ENCODE measurements at regions not wholly inside any gene's neighbourhood (a gene's known extent, or its start where the extent isn't known, plus 50 kb on each side); places are given as distances from the start of the nearest gene placed in this dataset.

GRCh38 chr16:79768276-79768970 is 167.9 kb upstream of the MAF start:
- DNase-seq (ENCODE audit: low read depth in 1 of 2, low spot score in 1 of 2), result no peak

GRCh38 chr16:79767421-79768275 is 167.1 kb upstream of the MAF start:
- no peak for DNase-seq (ENCODE audit: low read depth in 1 of 2, low spot score in 1 of 2)

- DNase-seq (ENCODE audit: low read depth in 1 of 2, low spot score in 1 of 2), result no peak
These were observed 165.4 kb upstream of the MAF start for GRCh38 chr16:79765901-79766394.

GRCh38 chr16:79765431-79765830 is 164.9 kb upstream of the MAF start:
- DNase-seq (ENCODE audit: low read depth in 1 of 2, low spot score in 1 of 2), result no peak

- no peak for DNase-seq (ENCODE audit: low read depth in 1 of 2, low spot score in 1 of 2)
These were observed 164.0 kb upstream of the MAF start for GRCh38 chr16:79764415-79765110.

DNA sequence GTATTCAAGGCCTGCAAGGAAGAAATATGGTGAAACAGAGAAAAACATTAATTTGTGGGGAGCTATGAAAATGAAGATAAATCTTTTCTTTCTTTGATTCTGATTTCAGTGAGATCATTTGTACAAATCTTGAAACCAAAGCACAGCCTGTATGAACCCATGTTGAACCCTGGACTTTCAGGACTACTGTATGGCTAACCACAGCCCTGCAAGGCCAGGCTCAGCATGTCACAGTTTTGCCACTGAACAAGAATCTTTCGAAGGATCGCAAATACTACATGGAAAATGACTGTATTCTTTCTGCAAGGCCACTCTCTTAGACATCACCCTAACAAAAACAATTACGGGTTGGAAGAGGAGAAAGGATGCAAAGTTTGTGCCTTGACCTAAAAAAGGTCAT is 161.7 kb upstream of the MAF start:
- no peak for DNase-seq (ENCODE audit: low read depth in 1 of 2, low spot score in 1 of 2)

DNA sequence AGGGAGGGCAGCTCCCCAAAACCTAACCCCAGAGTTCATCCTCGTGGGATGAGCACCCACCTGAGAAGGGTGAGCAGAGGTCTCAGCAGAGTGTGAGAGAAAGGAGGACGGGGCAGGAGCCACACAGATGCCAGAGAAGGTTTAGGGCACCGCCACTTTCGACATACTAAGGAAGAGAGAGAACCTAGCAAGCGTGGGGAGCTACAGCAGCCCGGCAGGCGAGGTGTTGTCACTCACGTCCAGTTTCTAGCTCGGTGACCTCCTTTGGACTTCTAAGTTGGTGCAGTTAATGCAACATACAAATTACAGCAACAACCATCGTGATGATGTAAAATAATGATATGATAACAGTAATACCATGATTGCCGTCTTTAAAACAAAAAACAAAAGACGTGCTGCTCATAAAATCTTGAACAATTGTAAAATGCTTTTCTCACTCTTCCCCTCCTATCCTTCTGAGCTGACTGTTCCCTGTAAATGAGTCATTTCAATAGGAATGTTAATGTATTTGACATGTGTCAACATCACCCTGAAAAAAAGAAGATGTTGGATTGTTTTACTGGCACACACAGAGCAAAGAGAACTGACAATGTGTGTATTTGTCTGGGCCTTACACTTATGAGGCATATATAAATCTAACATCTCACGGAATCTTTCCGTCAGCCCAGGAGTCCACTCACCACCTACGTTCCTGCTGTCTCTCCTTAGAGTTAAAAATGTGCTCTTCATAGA is 158.2 kb upstream of the MAF start:
- DNase-seq (ENCODE audit: low read depth in 1 of 2, low spot score in 1 of 2), result no peak

DNA sequence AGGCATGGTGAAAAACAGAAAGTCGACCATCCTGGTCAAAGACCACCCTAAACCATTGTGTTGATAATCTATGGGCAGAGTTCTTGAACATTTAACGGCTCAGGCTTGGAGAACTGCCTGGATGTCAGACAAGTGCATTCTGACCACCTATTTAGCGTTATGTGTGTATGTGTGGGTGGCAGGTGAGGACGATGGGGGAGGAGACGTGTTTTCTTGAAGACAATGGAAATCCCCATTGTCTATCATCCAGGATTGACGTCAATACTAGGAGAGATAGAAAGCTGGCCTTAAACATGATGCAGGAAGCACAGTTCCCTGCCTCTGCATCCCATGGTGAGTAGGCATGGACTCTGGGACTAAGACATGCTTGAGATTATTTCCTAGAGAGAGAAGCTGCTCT is 157.4 kb upstream of the MAF start:
- no peak for DNase-seq (ENCODE audit: low read depth in 1 of 2, low spot score in 1 of 2)

GRCh38 chr16:79757163-79757562 is 156.6 kb upstream of the MAF start:
- DNase-seq (ENCODE audit: low read depth in 1 of 2, low spot score in 1 of 2), result no peak

GRCh38 chr16:79756571-79756970 is 156.0 kb upstream of the MAF start:
- DNase-seq (ENCODE audit: low read depth in 1 of 2, low spot score in 1 of 2), result no peak

GRCh38 chr16:79754501-79754900 is 154.0 kb upstream of the MAF start:
- DNase-seq (ENCODE audit: low read depth in 1 of 2, low spot score in 1 of 2), result no peak

DNA sequence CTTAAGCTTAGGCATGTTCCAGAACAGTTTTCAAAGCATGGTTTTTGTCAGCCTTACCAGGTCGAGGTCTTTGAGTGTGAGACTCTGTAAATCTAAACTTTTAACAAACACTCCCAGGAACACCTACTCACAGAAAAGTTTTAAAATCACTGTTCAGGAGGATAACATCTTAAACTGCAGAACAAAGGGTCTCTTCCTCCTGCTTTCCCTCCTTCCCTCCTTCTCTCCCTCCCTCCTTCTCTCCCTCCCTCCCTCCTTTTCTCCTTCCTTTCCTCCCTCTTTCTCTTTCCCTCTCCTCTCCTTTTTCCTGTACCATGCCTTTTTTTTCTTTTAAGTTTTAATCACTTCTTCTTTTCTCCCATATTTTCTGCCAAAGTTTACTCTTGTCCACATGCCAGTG is 153.5 kb upstream of the MAF start:
- DNase-seq (ENCODE audit: low read depth in 1 of 2, low spot score in 1 of 2), result no peak

DNA sequence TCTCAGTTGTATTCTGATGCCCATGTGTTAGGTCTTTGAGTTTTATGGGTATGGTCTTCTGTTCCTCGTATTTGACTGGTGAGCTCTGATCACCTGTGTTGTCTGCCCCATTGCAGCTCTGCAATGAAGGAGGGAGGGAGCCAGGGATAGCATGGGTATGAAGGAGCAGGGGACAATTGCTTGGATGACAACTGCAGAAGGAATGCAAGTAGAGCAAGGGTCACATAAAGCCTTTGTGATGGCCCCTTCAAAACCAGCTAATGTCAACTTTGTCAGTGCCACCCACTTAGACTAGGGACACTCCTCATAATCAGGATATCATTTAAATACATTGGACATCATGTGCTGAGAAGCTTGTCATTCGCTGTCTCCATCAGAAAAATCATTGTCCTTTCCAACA is 152.7 kb upstream of the MAF start:
- DNase-seq (ENCODE audit: low read depth in 1 of 2, low spot score in 1 of 2), result no peak

DNA sequence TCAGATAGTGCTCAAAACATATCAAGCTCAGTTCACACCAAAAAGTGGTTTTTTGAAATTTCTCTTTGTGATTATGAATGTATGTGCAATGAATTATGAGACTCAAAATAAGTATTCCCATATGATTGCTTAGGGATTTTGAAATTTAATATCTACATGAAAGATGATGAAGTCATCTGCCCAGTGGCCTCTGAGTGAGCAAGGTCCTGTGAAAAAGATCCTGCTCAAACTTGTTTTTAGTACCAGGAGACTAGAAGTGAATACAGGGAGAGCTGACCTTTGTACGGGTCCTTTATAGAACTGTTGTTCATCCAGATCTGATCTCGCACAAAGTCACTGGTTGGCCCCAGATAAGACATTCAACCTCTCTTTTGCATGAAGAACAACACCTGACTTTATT is 151.9 kb upstream of the MAF start:
- DNase-seq (ENCODE audit: low read depth in 1 of 2, low spot score in 1 of 2), result no peak

GRCh38 chr16:79751471-79752184 is 151.1 kb upstream of the MAF start:
- DNase-seq (ENCODE audit: low read depth in 1 of 2, low spot score in 1 of 2), result no peak

- DNase-seq (ENCODE audit: low read depth in 1 of 2, low spot score in 1 of 2), result no peak
These were observed 149.8 kb upstream of the MAF start for GRCh38 chr16:79750311-79750710.

GRCh38 chr16:79748629-79749028 is 148.1 kb upstream of the MAF start:
- DNase-seq (ENCODE audit: low read depth in 1 of 2, low spot score in 1 of 2), result no peak

- DNase-seq (ENCODE audit: low read depth in 1 of 2, low spot score in 1 of 2), result no peak
These were observed 147.2 kb upstream of the MAF start for GRCh38 chr16:79747688-79748087.

- no peak for DNase-seq (ENCODE audit: low read depth in 1 of 2, low spot score in 1 of 2)
These were observed 139.7 kb upstream of the MAF start for GRCh38 chr16:79740252-79740651.

DNA sequence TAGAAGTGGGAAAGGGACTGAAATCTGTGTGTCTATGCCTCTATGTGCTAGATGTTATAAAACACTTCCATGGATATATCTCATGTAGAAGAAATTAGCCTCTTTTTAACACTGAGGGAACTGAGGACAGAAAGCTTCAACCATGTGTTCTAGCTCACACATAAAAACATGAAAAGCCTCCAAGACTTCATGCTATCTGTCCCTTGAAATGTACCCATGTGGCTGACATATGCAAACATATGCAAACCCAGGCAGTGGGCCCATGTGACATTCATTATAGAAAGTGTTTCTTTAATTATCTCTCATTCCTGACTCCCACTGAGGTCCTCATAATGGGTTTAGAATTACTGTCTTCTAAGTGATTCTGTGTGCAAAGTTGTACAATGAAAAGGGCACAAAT is 134.7 kb upstream of the MAF start:
- no peak for DNase-seq (ENCODE audit: low read depth in 1 of 2, low spot score in 1 of 2)

DNA sequence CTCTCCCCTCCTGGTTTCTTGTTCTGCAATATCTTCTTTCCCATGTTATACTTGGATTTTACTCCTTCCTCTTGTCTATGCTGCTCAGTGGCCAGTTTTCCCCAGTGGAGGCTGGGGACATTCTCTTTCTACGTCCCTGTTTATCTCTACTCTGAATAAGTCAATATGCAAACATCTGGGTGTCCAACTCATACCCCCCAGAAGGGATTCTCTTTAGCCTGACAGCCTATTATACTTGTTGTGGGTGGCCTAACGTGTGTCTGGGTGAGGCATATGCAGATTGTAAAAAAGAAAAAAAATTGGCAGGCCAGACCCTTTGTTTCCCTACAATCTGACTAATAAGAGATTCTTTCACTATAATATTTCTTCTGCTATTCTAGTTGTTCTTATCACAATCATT is 134.2 kb upstream of the MAF start:
- DNase-seq (ENCODE audit: low read depth in 1 of 2, low spot score in 1 of 2), result no peak
